Endothelial cell (in vitro differentiated cells): ENCODE measurements at regions not wholly inside any gene's neighbourhood (a gene's known extent, or its start where the extent isn't known, plus 50 kb on each side); places are given as distances from the start of the nearest gene placed in this dataset.

Experiments used
- DNase-seq: peaks from one replicate; pipeline ENCODE4 v3.0.0; 2021; ENCODE audit warnings: low spot score
- H3K27ac Mint-ChIP-seq: one replicate; pipeline ENCODE4 v1.8.0; 2021; ENCODE audit warnings: mixed read lengths, inconsistent platforms; ENCODE audit not compliant: unreplicated experiment
- H3K27me3 Mint-ChIP-seq: one replicate; pipeline ENCODE4 v1.8.0; 2021; ENCODE audit warnings: mild to moderate bottlenecking, moderate library complexity, mixed read lengths, inconsistent platforms; ENCODE audit not compliant: unreplicated experiment
- H3K36me3 Mint-ChIP-seq: one replicate; pipeline ENCODE4 v1.8.0; 2021; ENCODE audit warnings: mild to moderate bottlenecking, low read depth, mixed read lengths, inconsistent platforms; ENCODE audit not compliant: unreplicated experiment
- H3K4me1 Mint-ChIP-seq: one replicate; pipeline ENCODE4 v1.8.0; 2021; ENCODE audit warnings: mild to moderate bottlenecking, mixed read lengths, inconsistent platforms; ENCODE audit not compliant: unreplicated experiment
- H3K4me3 Mint-ChIP-seq: one replicate; pipeline ENCODE4 v1.8.0; 2021; ENCODE audit warnings: mild to moderate bottlenecking, mixed read lengths, inconsistent platforms; ENCODE audit not compliant: unreplicated experiment
- H3K9me3 Mint-ChIP-seq: one replicate; pipeline ENCODE4 v1.8.0; 2021; ENCODE audit warnings: mixed read lengths, inconsistent platforms; ENCODE audit not compliant: unreplicated experiment
- TF ChIP-seq, protein P1 (sequence below): fragments of 200-600 bp; sonication (generic); IDR thresholded peaks from one replicate; pipeline ENCODE4 v1.5.0; 2021; ENCODE audit warnings: antibody characterized with exemption; ENCODE audit not compliant: unreplicated experiment

DNA sequence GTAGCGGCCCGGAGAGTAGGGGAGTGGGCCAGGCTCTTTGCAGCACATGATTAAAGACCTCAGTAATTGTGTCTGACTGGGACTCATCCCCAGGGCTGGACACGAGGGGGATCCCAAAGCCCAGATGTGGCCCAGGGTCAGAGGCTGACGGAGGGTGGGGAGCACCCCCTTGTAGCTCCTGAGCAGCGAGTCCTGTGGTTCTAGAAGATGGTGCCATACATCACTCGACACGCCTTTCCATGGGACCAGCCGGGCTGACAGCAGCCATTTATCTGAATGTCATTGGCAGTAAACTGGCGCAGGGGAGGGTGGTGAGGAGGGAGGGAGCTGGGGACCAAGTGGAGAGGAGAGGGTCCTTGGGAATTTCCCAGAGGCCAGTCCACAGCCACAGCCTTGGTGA lies 65.1 kb upstream of the FAM222A start:
- TF ChIP-seq, protein P1, sequence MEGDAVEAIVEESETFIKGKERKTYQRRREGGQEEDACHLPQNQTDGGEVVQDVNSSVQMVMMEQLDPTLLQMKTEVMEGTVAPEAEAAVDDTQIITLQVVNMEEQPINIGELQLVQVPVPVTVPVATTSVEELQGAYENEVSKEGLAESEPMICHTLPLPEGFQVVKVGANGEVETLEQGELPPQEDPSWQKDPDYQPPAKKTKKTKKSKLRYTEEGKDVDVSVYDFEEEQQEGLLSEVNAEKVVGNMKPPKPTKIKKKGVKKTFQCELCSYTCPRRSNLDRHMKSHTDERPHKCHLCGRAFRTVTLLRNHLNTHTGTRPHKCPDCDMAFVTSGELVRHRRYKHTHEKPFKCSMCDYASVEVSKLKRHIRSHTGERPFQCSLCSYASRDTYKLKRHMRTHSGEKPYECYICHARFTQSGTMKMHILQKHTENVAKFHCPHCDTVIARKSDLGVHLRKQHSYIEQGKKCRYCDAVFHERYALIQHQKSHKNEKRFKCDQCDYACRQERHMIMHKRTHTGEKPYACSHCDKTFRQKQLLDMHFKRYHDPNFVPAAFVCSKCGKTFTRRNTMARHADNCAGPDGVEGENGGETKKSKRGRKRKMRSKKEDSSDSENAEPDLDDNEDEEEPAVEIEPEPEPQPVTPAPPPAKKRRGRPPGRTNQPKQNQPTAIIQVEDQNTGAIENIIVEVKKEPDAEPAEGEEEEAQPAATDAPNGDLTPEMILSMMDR = no peak
- DNase-seq = no peak
- Mint-ChIP-seq H3K9me3 (no peaks in the 10 kb centered on the region), H3K27me3 (peaks cover 10% of the 10 kb centered on the region), H3K27ac (no peak overlapping the region), H3K4me1 (peaks cover 11% of the 10 kb centered on the region), H3K4me3 (no peak overlapping the region), H3K36me3 (no peaks in the 10 kb centered on the region)

DNA sequence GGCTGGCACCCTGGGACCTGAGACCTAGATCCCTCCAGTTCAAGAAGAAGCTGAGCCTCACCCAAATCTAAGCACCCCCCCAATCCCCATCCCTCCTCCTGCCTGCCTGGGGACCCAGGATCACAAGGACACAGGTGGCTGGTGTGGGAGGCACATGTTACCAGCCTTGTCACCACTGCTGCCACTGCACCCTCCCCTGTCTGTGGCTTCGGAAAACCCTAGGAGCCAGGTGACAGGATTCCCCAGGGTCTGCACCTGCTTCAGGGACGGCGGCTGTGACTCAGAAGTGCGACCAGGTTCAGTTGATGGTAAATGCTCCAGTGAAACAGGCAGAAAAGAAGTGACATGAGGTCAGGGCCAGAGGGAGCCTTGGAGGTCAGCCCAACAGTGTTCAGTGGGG lies 62.8 kb upstream of the FAM222A start:
- Mint-ChIP-seq H3K27me3 (peaks cover 9% of the 10 kb centered on the region), H3K27ac (no peak overlapping the region), H3K9me3 (no peaks in the 10 kb centered on the region), H3K4me1 (peaks cover 18% of the 10 kb centered on the region), H3K4me3 (no peak overlapping the region), H3K36me3 (no peaks in the 10 kb centered on the region)
- DNase-seq = no peak
- TF ChIP-seq, protein P1 = no peak

- DNase-seq = no peak
- H3K4me3 Mint-ChIP-seq = no peak overlapping the region
- H3K4me1 Mint-ChIP-seq = peaks cover 18% of the 10 kb centered on the region
- H3K27me3 Mint-ChIP-seq = peaks cover 1% of the 10 kb centered on the region
- no peaks in the 10 kb centered on the region for H3K36me3 Mint-ChIP-seq
- H3K27ac Mint-ChIP-seq = no peak overlapping the region
- TF ChIP-seq, protein P1 = no peak
- H3K9me3 Mint-ChIP-seq = no peaks in the 10 kb centered on the region
Measured at GRCh38 chr12:109651596-109651995, 62.0 kb upstream of the FAM222A start.

DNA sequence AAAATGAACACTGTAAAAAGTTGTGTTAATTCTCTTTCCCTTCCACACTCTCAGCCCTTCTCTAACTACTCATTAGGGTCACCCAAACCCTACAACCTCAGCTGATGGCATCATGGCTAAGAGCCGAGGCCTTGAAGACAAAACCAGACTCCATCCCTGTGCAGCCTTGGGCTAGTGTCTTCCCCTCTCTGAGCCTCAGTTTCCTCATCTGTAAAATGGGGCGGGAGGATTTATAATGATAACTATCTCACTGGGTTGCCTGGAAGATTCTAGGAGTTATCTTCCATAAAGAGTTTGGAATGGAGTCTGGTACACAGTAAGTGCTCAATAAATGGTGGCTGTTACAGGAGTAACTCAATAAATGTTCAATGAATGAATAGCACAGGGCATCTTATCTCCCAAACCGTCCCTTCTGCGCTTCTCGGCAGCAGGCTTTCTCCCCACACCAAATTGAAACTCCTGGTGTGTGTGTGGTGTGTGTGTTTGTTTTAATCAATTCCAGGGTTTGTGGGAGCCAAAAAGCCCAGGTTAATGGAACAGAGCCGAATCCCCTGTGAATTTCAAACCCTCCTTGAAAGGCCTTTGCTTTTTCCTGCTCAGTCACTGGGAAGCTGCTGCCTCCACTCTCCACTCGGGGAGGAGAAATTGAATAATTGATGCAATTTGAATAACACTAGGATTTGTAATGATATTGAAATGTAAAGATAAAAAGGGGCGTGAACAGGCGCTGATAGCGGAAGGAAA lies 61.2 kb upstream of the FAM222A start:
- TF ChIP-seq, protein P1 = no peak
- no peak for DNase-seq
- Mint-ChIP-seq H3K27me3 (no peaks in the 10 kb centered on the region), H3K27ac (no peak overlapping the region), H3K4me3 (no peak overlapping the region), H3K9me3 (no peaks in the 10 kb centered on the region), H3K4me1 (peaks cover 18% of the 10 kb centered on the region), H3K36me3 (no peaks in the 10 kb centered on the region)

DNA sequence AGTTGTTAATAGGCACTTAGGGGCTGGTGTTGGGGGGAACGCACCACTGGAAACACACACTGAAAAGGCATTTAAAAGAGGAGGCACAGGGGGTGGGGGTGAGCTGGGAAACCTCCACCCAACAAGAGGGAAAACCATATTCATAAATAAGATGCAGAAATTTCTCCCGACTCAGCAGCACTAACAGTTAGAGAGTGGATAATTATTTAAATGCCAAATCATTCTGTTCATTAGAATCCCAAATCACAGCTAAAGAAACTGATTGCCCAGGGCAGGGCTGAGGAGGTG lies 60.7 kb upstream of the FAM222A start:
- DNase-seq = no peak

More for the DNA sequence above, 60.7 kb upstream of the FAM222A start:
- Mint-ChIP-seq H3K4me1 (peaks cover 18% of the 10 kb centered on the region), H3K4me3 (no peak overlapping the region), H3K36me3 (no peaks in the 10 kb centered on the region), H3K9me3 (no peaks in the 10 kb centered on the region), H3K27ac (peak overlapping the region; percentile 70), H3K27me3 (no peaks in the 10 kb centered on the region)
- TF ChIP-seq, protein P1 = no peak
